C4-2B (cell line): ENCODE measurements at regions not wholly inside any gene's neighbourhood (a gene's known extent, or its start where the extent isn't known, plus 50 kb on each side); places are given as distances from the start of the nearest gene placed in this dataset.

Source experiments
- CTCF ChIP-seq: fragments of 450-650 bp; conservative IDR thresholded peaks from 2 replicates; pipeline ENCODE4 v1.5.1; 2017; ENCODE audit warnings: mild to moderate bottlenecking
- ZFX ChIP-seq: fragments of 450-650 bp; IDR thresholded peaks from 2 replicates; pipeline ENCODE4 v1.6.1; 2017

DNA sequence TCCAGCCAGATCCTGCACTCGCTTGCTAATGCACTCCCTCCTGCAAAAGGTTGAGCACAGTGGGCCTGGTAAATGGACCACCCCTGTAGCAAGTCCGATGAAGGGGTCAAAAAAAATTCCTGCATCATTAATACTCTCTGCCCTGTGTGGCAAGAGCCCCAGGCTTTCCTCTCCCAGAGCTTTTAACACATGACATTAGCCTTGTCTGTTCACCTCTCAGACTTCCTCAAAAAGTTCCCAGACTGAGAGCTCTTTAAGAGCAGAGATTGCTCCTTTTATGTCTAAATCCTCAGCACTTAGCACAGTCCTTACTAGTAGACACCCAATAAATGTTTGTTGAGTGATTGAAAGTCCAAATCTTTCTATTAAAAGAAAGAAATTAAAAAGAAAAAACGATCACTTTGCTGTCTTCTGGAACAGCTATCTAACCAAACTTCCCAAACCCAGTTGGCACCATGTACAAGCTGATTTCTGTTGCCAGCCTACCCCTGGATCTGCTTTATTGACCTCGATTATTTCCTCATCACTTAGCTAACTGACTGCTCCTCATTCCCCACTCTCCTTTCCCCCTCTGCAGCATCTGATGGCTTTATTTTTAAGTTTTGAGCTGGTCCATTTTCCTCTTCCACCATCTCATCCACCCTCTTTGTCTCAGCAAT, 209.8 kb downstream of the ENC1 start:
- TF ChIP-seq CTCF (no peak), ZFX (no peak)
